Mesendoderm (in vitro differentiated cells): ENCODE measurements at regions not wholly inside any gene's neighbourhood (a gene's known extent, or its start where the extent isn't known, plus 50 kb on each side); places are given as distances from the start of the nearest gene placed in this dataset.

Experiments used
- DNase-seq: peaks from one replicate; pipeline ENCODE4 v3.0.0; 2013
- H2AK5ac ChIP-seq: 2 replicates; pipeline ENCODE4 v1.6.1; 2013; ENCODE audit warnings: low read length, inconsistent platforms
- H2BK120ac ChIP-seq: 2 replicates; pipeline ENCODE4 v1.6.1; 2013; ENCODE audit warnings: low read depth, mild to moderate bottlenecking, low read length, moderate library complexity, mixed read lengths
- H2BK15ac ChIP-seq: replicated peaks from 2 replicates; pipeline ENCODE4 v1.6.1; 2013; ENCODE audit warnings: low read depth, mild to moderate bottlenecking, moderate library complexity
- H2BK5ac ChIP-seq: 2 replicates; pipeline ENCODE4 v1.6.1; 2013; ENCODE audit warnings: low read length, inconsistent platforms
- H3K18ac ChIP-seq: 2 replicates; pipeline ENCODE4 v1.6.1; 2013; ENCODE audit warnings: mild to moderate bottlenecking, low read length, mixed read lengths
- H3K23ac ChIP-seq: one replicate; pipeline ENCODE4 v1.6.1; 2013; ENCODE audit warnings: low read length
- H3K27ac ChIP-seq: 2 replicates; pipeline ENCODE4 v1.5.1; 2013; ENCODE audit warnings: low read depth, mild to moderate bottlenecking, inconsistent platforms, low read length, moderate library complexity
- H3K27me3 ChIP-seq: 2 replicates; pipeline ENCODE4 v1.6.1; 2013; ENCODE audit warnings: low read length, control low read depth, mild to moderate bottlenecking, inconsistent platforms; ENCODE audit not compliant: insufficient read depth, poor library complexity
- H3K36me3 ChIP-seq: 2 replicates; pipeline ENCODE4 v1.6.1; 2013; ENCODE audit warnings: low read length, inconsistent platforms; ENCODE audit not compliant: control insufficient read depth, insufficient read depth
- H3K4ac ChIP-seq: one replicate; pipeline ENCODE4 v1.6.1; 2013; ENCODE audit warnings: low read depth, mild to moderate bottlenecking, low read length, moderate library complexity
- H3K4me1 ChIP-seq: 2 replicates; pipeline ENCODE4 v1.6.1; 2013; ENCODE audit warnings: low read depth, low read length, inconsistent platforms; ENCODE audit not compliant: control insufficient read depth
- H3K4me2 ChIP-seq: 2 replicates; pipeline ENCODE4 v1.6.1; 2013; ENCODE audit warnings: low read length
- H3K4me3 ChIP-seq: 2 replicates; pipeline ENCODE4 v1.5.1; 2013; ENCODE audit warnings: mild to moderate bottlenecking, low read length
- H3K56ac ChIP-seq: one replicate; pipeline ENCODE4 v1.6.1; 2013; ENCODE audit warnings: low read length
- H3K79me1 ChIP-seq: 2 replicates; pipeline ENCODE4 v1.6.1; 2013; ENCODE audit warnings: low read length, inconsistent platforms
- H3K79me2 ChIP-seq: 2 replicates; pipeline ENCODE4 v1.6.1; 2013; ENCODE audit warnings: mild to moderate bottlenecking, low read length; ENCODE audit not compliant: control insufficient read depth, insufficient read depth
- H3K9ac ChIP-seq: 2 replicates; pipeline ENCODE4 v1.6.1; 2013; ENCODE audit warnings: low read length, inconsistent platforms
- H4K5ac ChIP-seq: one replicate; pipeline ENCODE4 v1.6.1; 2013; ENCODE audit warnings: low read length
- H4K8ac ChIP-seq: one replicate; pipeline ENCODE4 v1.6.1; 2013; ENCODE audit warnings: low read depth, mild to moderate bottlenecking, control low read depth, low read length, moderate library complexity
- WGBS: extraction: QIAGEN DNeasy Blood & Tissue Kit; methylation state at CpG from one replicate; pipeline ENCODE4 v1.1.7; 2013; ENCODE audit warnings: low lambda C conversion rate, missing lambda C conversion rate; ENCODE audit not compliant: insufficient coverage; ENCODE audit errors: extremely low coverage; 5-methylcytosine and 5-hydroxymethylcytosine counted together

GRCh38 chr9:89821081-89821480 is 216.3 kb downstream of the GADD45G start:
- no peak overlapping the region for H2BK120ac ChIP-seq
- WGBS: no CpG with 5 or more reads among the region's 7 CpGs

GRCh38 chr9:89822996-89823395 is 218.2 kb downstream of the GADD45G start:
- no peak overlapping the region for H3K4me2 ChIP-seq
- H3K27me3 ChIP-seq: no peaks in the 10 kb centered on the region
- no peaks in the 10 kb centered on the region for H3K79me1 ChIP-seq
- H3K36me3 ChIP-seq: no peaks in the 10 kb centered on the region
- no CpG with 5 or more reads among the region's 2 CpGs for WGBS
- DNase-seq: no peak
- no peaks in the 10 kb centered on the region for H3K79me2 ChIP-seq
- no peak overlapping the region for H2BK5ac ChIP-seq
- H4K5ac ChIP-seq: no peak overlapping the region
- H4K8ac ChIP-seq: no peak overlapping the region
- H3K4me3 ChIP-seq: no peak overlapping the region
- H3K9ac ChIP-seq: no peak overlapping the region
- H3K4me1 ChIP-seq: no peaks in the 10 kb centered on the region
- no peak overlapping the region for H3K18ac ChIP-seq
- H2AK5ac ChIP-seq: no peak overlapping the region
- H3K4ac ChIP-seq: no peak overlapping the region
- H2BK15ac ChIP-seq: no peak overlapping the region
- no peak overlapping the region for H2BK120ac ChIP-seq
- no peak overlapping the region for H3K56ac ChIP-seq
- no peak overlapping the region for H3K27ac ChIP-seq
- no peak overlapping the region for H3K23ac ChIP-seq

More at GRCh38 chr9:89821081-89821480, 216.3 kb downstream of the GADD45G start:
- no peak overlapping the region for H3K56ac ChIP-seq
- no peak overlapping the region for H4K8ac ChIP-seq
- no peak overlapping the region for H3K4ac ChIP-seq
- H2BK15ac ChIP-seq: no peak overlapping the region
- DNase-seq: peak; percentile 72
- H2AK5ac ChIP-seq: no peak overlapping the region
- no peak overlapping the region for H3K23ac ChIP-seq
- H3K27ac ChIP-seq: no peak overlapping the region
- no peak overlapping the region for H4K5ac ChIP-seq
- no peak overlapping the region for H2BK5ac ChIP-seq
- no peak overlapping the region for H3K4me2 ChIP-seq
- no peaks in the 10 kb centered on the region for H3K4me1 ChIP-seq
- H3K9ac ChIP-seq: no peak overlapping the region
- no peaks in the 10 kb centered on the region for H3K27me3 ChIP-seq
- H3K79me1 ChIP-seq: no peaks in the 10 kb centered on the region
- H3K18ac ChIP-seq: no peak overlapping the region
- H3K36me3 ChIP-seq: no peaks in the 10 kb centered on the region
- no peak overlapping the region for H3K4me3 ChIP-seq
- H3K79me2 ChIP-seq: no peaks in the 10 kb centered on the region

DNA sequence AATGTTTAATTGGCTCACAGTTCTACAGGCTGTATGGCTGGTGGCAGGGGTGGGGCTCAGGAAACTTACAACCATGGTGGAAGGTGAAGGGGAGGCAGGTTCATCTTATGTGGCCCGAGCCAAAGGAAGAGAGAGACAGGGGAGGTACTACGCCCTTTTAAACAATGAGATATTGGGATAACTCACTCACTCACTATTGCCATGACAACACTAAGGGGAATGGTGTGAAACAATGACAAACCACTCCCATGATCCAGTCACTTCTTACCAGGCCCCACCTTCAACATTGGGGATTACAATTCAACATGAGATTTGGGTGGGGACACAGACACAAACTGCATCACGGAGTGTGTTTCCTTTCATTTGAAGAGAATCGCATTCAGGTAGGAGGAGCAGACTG is 220.9 kb downstream of the GADD45G start:
- no peak overlapping the region for H4K8ac ChIP-seq
- no peak overlapping the region for H3K4me3 ChIP-seq
- no peaks in the 10 kb centered on the region for H3K27me3 ChIP-seq
- H2BK15ac ChIP-seq: no peak overlapping the region
- DNase-seq: peak; percentile 62
- H4K5ac ChIP-seq: no peak overlapping the region
- no peaks in the 10 kb centered on the region for H3K79me2 ChIP-seq
- no peaks in the 10 kb centered on the region for H3K4me1 ChIP-seq
- no peak overlapping the region for H3K4me2 ChIP-seq
- H2BK120ac ChIP-seq: no peak overlapping the region
- H3K56ac ChIP-seq: no peak overlapping the region
- H2AK5ac ChIP-seq: no peak overlapping the region
- no peak overlapping the region for H3K9ac ChIP-seq
- no peak overlapping the region for H3K4ac ChIP-seq
- no peaks in the 10 kb centered on the region for H3K79me1 ChIP-seq
- no CpG with 5 or more reads among the region's 4 CpGs for WGBS
- H2BK5ac ChIP-seq: no peak overlapping the region
- H3K36me3 ChIP-seq: no peaks in the 10 kb centered on the region
- no peak overlapping the region for H3K18ac ChIP-seq
- no peak overlapping the region for H3K27ac ChIP-seq
- no peak overlapping the region for H3K23ac ChIP-seq

GRCh38 chr9:89826186-89826585 is 221.4 kb downstream of the GADD45G start:
- no peak overlapping the region for H3K27ac ChIP-seq
- H3K56ac ChIP-seq: no peak overlapping the region
- H3K79me1 ChIP-seq: no peaks in the 10 kb centered on the region
- H3K36me3 ChIP-seq: no peaks in the 10 kb centered on the region
- no peaks in the 10 kb centered on the region for H3K4me1 ChIP-seq
- no peak for DNase-seq
- no peak overlapping the region for H2BK5ac ChIP-seq
- H2BK120ac ChIP-seq: no peak overlapping the region
- H2BK15ac ChIP-seq: no peak overlapping the region
- H3K4ac ChIP-seq: no peak overlapping the region
- no peaks in the 10 kb centered on the region for H3K27me3 ChIP-seq
- no peaks in the 10 kb centered on the region for H3K79me2 ChIP-seq
- no peak overlapping the region for H4K5ac ChIP-seq
- WGBS: no CpG with 5 or more reads among the region's 8 CpGs
- H3K4me3 ChIP-seq: no peak overlapping the region
- H3K23ac ChIP-seq: no peak overlapping the region
- H2AK5ac ChIP-seq: no peak overlapping the region
- no peak overlapping the region for H4K8ac ChIP-seq
- no peak overlapping the region for H3K18ac ChIP-seq
- H3K9ac ChIP-seq: no peak overlapping the region
- H3K4me2 ChIP-seq: no peak overlapping the region

GRCh38 chr9:89829346-89829745 is 224.5 kb downstream of the GADD45G start:
- no peaks in the 10 kb centered on the region for H3K79me1 ChIP-seq
- no peak overlapping the region for H3K18ac ChIP-seq
- WGBS: no CpG with 5 or more reads among the region's 4 CpGs
- no peaks in the 10 kb centered on the region for H3K36me3 ChIP-seq
- H3K4ac ChIP-seq: no peak overlapping the region
- no peak overlapping the region for H2BK15ac ChIP-seq
- H4K5ac ChIP-seq: no peak overlapping the region
- H3K56ac ChIP-seq: no peak overlapping the region
- H4K8ac ChIP-seq: no peak overlapping the region
- H3K79me2 ChIP-seq: no peaks in the 10 kb centered on the region
- no peaks in the 10 kb centered on the region for H3K4me1 ChIP-seq
- H3K27me3 ChIP-seq: no peaks in the 10 kb centered on the region
- H3K23ac ChIP-seq: no peak overlapping the region
- H3K27ac ChIP-seq: no peak overlapping the region
- H3K4me3 ChIP-seq: no peak overlapping the region
- H3K9ac ChIP-seq: no peak overlapping the region
- no peak overlapping the region for H3K4me2 ChIP-seq
- no peak overlapping the region for H2AK5ac ChIP-seq
- no peak overlapping the region for H2BK5ac ChIP-seq
- no peak overlapping the region for H2BK120ac ChIP-seq
- DNase-seq: no peak

GRCh38 chr9:89835666-89836065 is 230.9 kb downstream of the GADD45G start:
- H3K4ac ChIP-seq: no peak overlapping the region
- H4K5ac ChIP-seq: no peak overlapping the region
- no peaks in the 10 kb centered on the region for H3K4me1 ChIP-seq
- H2AK5ac ChIP-seq: no peak overlapping the region
- H3K18ac ChIP-seq: no peak overlapping the region
- no peak overlapping the region for H3K27ac ChIP-seq
- no peaks in the 10 kb centered on the region for H3K27me3 ChIP-seq
- H2BK15ac ChIP-seq: no peak overlapping the region
- H3K23ac ChIP-seq: no peak overlapping the region
- WGBS: no CpG with 5 or more reads among the region's 5 CpGs
- H4K8ac ChIP-seq: no peak overlapping the region
- no peaks in the 10 kb centered on the region for H3K79me2 ChIP-seq
- H3K4me3 ChIP-seq: no peak overlapping the region
- DNase-seq: peak; percentile 28
- H2BK120ac ChIP-seq: no peak overlapping the region
- no peaks in the 10 kb centered on the region for H3K36me3 ChIP-seq
- no peak overlapping the region for H3K4me2 ChIP-seq
- H3K9ac ChIP-seq: no peak overlapping the region
- no peak overlapping the region for H3K56ac ChIP-seq
- no peak overlapping the region for H2BK5ac ChIP-seq
- no peaks in the 10 kb centered on the region for H3K79me1 ChIP-seq
